ENCODE measurements at regions not wholly inside any gene's neighbourhood (a gene's known extent, or its start where the extent isn't known, plus 50 kb on each side); places are given as distances from the start of the nearest gene placed in this dataset.

- no peak overlapping the region for H3K4me2 ChIP-seq (ENCODE audit: low read depth, low read length)
- DNase-seq, result no peak
- H4K20me1 ChIP-seq (ENCODE audit: insufficient read depth, low read length), result no peaks in the 10 kb centered on the region
- no peaks in the 10 kb centered on the region for H3K27me3 ChIP-seq (replicated peaks; ENCODE audit: insufficient read depth, low read length)
- no peak for TF ChIP-seq CTCF (IDR thresholded peaks at IDR 0.05; ENCODE audit: low read length)
- no peak for TF ChIP-seq EZH2phosphoT487 (IDR thresholded peaks at IDR 0.05; ENCODE audit: low read length)
- no peak for TF ChIP-seq EZH2 (optimal IDR thresholded peaks at IDR 0.05; ENCODE audit: low read depth, low read length)
- H3K79me2 ChIP-seq (ENCODE audit: low read length), result no peaks in the 10 kb centered on the region
- H3K9me2 ChIP-seq (replicated peaks; ENCODE audit: insufficient read depth, low read length), result no peaks in the 10 kb centered on the region
- H3K27ac ChIP-seq (ENCODE audit: low read length), result no peak overlapping the region
- no peak overlapping the region for H2AFZ ChIP-seq (ENCODE audit: low read length)
- no peaks in the 10 kb centered on the region for H3K9me3 ChIP-seq (replicated peaks; ENCODE audit: insufficient read depth, low read length)
- H3K36me3 ChIP-seq (replicated peaks; ENCODE audit: insufficient read depth, low read length), result no peaks in the 10 kb centered on the region
- no peaks in the 10 kb centered on the region for H3K4me1 ChIP-seq (ENCODE audit: low read length)
- H3K9ac ChIP-seq (ENCODE audit: low read length), result no peak overlapping the region
- no peak overlapping the region for H3K4me3 ChIP-seq (ENCODE audit: low read length)
- no peaks in the 10 kb centered on the region for H3F3A ChIP-seq (ENCODE audit: insufficient read depth, low read length)
Measured at GRCh38 chr1:213678753-213679152, 309.0 kb upstream of the PROX1 start.

- DNase-seq, result no peak
- no peak overlapping the region for H3K27ac ChIP-seq (ENCODE audit: low read length)
- no peaks in the 10 kb centered on the region for H3K9me3 ChIP-seq (replicated peaks; ENCODE audit: insufficient read depth, low read length)
- H3K4me3 ChIP-seq (ENCODE audit: low read length), result no peak overlapping the region
- no peaks in the 10 kb centered on the region for H3K36me3 ChIP-seq (replicated peaks; ENCODE audit: insufficient read depth, low read length)
- no peak overlapping the region for H3K9ac ChIP-seq (ENCODE audit: low read length)
- no peaks in the 10 kb centered on the region for H3K27me3 ChIP-seq (replicated peaks; ENCODE audit: insufficient read depth, low read length)
- H4K20me1 ChIP-seq (ENCODE audit: insufficient read depth, low read length), result no peaks in the 10 kb centered on the region
- no peak overlapping the region for H2AFZ ChIP-seq (ENCODE audit: low read length)
- H3F3A ChIP-seq (ENCODE audit: insufficient read depth, low read length), result no peaks in the 10 kb centered on the region
- H3K4me2 ChIP-seq (ENCODE audit: low read depth, low read length), result no peak overlapping the region
- H3K9me2 ChIP-seq (replicated peaks; ENCODE audit: insufficient read depth, low read length), result no peaks in the 10 kb centered on the region
- H3K79me2 ChIP-seq (ENCODE audit: low read length), result no peaks in the 10 kb centered on the region
- TF ChIP-seq EZH2phosphoT487 (IDR thresholded peaks at IDR 0.05; ENCODE audit: low read length) (no peak), EZH2 (optimal IDR thresholded peaks at IDR 0.05; ENCODE audit: low read depth, low read length) (no peak), CTCF (IDR thresholded peaks at IDR 0.05; ENCODE audit: low read length) (no peak)
- H3K4me1 ChIP-seq (ENCODE audit: low read length), result no peaks in the 10 kb centered on the region
Measured at GRCh38 chr1:213679153-213679552, 308.6 kb upstream of the PROX1 start.

GRCh38 chr1:213680677-213681325 is 307.0 kb upstream of the PROX1 start:
- DNase-seq, result no peak
- Histone ChIP-seq H3K4me2 (ENCODE audit: low read depth, low read length) (no peak overlapping the region), H3K4me1 (ENCODE audit: low read length) (no peaks in the 10 kb centered on the region), H4K20me1 (ENCODE audit: insufficient read depth, low read length) (no peaks in the 10 kb centered on the region), H3K9me3 (replicated peaks; ENCODE audit: insufficient read depth, low read length) (no peaks in the 10 kb centered on the region), H3K36me3 (replicated peaks; ENCODE audit: insufficient read depth, low read length) (no peaks in the 10 kb centered on the region), H2AFZ (ENCODE audit: low read length) (no peak overlapping the region), H3K9me2 (replicated peaks; ENCODE audit: insufficient read depth, low read length) (no peaks in the 10 kb centered on the region), H3F3A (ENCODE audit: insufficient read depth, low read length) (no peaks in the 10 kb centered on the region), H3K79me2 (ENCODE audit: low read length) (no peaks in the 10 kb centered on the region), H3K9ac (ENCODE audit: low read length) (no peak overlapping the region), H3K27ac (ENCODE audit: low read length) (no peak overlapping the region), H3K4me3 (ENCODE audit: low read length) (no peak overlapping the region), H3K27me3 (replicated peaks; ENCODE audit: insufficient read depth, low read length) (no peaks in the 10 kb centered on the region)
- no peak for TF ChIP-seq EZH2 (optimal IDR thresholded peaks at IDR 0.05; ENCODE audit: low read depth, low read length)

- H2AFZ ChIP-seq (ENCODE audit: low read length), result no peak overlapping the region
- H3K79me2 ChIP-seq (ENCODE audit: low read length), result no peaks in the 10 kb centered on the region
- no peak overlapping the region for H3K27ac ChIP-seq (ENCODE audit: low read length)
- H3K9ac ChIP-seq (ENCODE audit: low read length), result no peak overlapping the region
- no peaks in the 10 kb centered on the region for H3K4me1 ChIP-seq (ENCODE audit: low read length)
- H3K9me2 ChIP-seq (replicated peaks; ENCODE audit: insufficient read depth, low read length), result no peaks in the 10 kb centered on the region
- no peak overlapping the region for H3K4me2 ChIP-seq (ENCODE audit: low read depth, low read length)
- H3K27me3 ChIP-seq (replicated peaks; ENCODE audit: insufficient read depth, low read length), result no peaks in the 10 kb centered on the region
- no peaks in the 10 kb centered on the region for H3K36me3 ChIP-seq (replicated peaks; ENCODE audit: insufficient read depth, low read length)
- no peaks in the 10 kb centered on the region for H3K9me3 ChIP-seq (replicated peaks; ENCODE audit: insufficient read depth, low read length)
- no peaks in the 10 kb centered on the region for H3F3A ChIP-seq (ENCODE audit: insufficient read depth, low read length)
- TF ChIP-seq EZH2 (optimal IDR thresholded peaks at IDR 0.05; ENCODE audit: low read depth, low read length) (no peak), CTCF (IDR thresholded peaks at IDR 0.05; ENCODE audit: low read length) (no peak), EZH2phosphoT487 (IDR thresholded peaks at IDR 0.05; ENCODE audit: low read length) (no peak)
- H3K4me3 ChIP-seq (ENCODE audit: low read length), result no peak overlapping the region
- no peaks in the 10 kb centered on the region for H4K20me1 ChIP-seq (ENCODE audit: insufficient read depth, low read length)
- DNase-seq, result no peak
Measured at GRCh38 chr1:213681788-213682340, 305.9 kb upstream of the PROX1 start.

All from MM.1S (cell line).